ENCODE measurements at regions not wholly inside any gene's neighbourhood (a gene's known extent, or its start where the extent isn't known, plus 50 kb on each side); places are given as distances from the start of the nearest gene placed in this dataset.

DNA sequence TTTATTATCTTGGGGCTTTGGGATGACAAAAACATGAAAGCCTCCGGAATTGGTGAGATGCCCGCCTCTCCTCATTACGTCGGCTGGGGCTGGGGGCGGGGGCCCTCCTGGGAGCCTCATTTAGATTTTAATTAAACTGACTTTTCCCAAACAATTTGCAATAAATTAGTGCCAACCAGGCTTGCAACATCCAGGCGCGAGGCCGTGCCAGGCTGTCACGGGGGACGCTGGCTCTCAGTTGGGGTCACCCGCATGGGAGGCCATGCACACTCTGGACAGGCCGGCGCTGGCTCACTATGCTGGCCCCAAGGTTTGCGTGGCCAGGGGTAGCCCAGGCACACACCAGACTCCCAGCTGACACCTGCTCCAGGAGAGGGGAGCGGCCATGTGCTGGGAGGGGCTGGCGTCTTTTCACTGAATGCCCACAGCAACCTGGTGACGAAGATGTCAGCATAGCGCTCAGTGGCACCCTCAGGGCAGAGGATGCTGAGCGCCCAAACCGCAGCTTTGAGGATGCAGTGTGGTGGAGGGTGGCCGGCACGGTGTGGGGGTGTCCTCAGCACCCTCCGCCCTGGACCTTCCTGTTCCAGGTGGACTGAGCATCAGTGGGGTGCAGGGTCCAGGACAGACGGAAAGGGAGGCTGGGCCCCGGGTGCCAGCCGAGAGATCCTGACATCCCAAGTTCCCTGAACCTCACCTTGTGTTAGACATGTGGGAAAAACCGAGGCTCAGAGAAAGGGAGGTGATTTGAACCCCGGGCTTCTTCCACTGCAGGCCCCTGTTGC lies 190.8 kb upstream of the C14orf180 start:
- ChIA-PET POLR2A (no interaction called here), CTCF (no interaction called here)
- Histone ChIP-seq H3K4me3 (ENCODE audit: low read depth, low read length) (no peak overlapping the region), H3K4me1 (ENCODE audit: control insufficient read depth, insufficient read depth, low read length) (no peaks in the 10 kb centered on the region), H3K27ac (ENCODE audit: extremely low read depth, low read depth, low read length) (no peak overlapping the region), H3K9me3 (ENCODE audit: control insufficient read depth, insufficient read depth, low read depth, low read length) (no peaks in the 10 kb centered on the region), H3K36me3 (ENCODE audit: control insufficient read depth in 2 of 2, insufficient read depth in 1 of 2, low read length in 2 of 2) (no peaks in the 10 kb centered on the region)
- TF ChIP-seq ZNF16 (tag by site-specific recombination; IDR thresholded peaks at IDR 0.05; ENCODE audit: low read depth) (no peak), SETDB1 (IDR thresholded peaks at IDR 0.05; ENCODE audit: insufficient read length, low read length) (no peak), ZNF366 (tag by site-specific recombination; conservative IDR thresholded peaks at IDR 0.05) (no peak), ZNF423 (tag by site-specific recombination; IDR thresholded peaks at IDR 0.05) (no peak), ZNF248 (tag by site-specific recombination; IDR thresholded peaks at IDR 0.05) (no peak), ZBTB8A (tag by site-specific recombination; IDR thresholded peaks at IDR 0.05) (no peak), GLIS2 (tag by site-specific recombination; IDR thresholded peaks at IDR 0.05) (no peak), KLF9 (tag by site-specific recombination; IDR thresholded peaks at IDR 0.05; ENCODE audit: low read depth) (no peak), MZF1 (tag by site-specific recombination; IDR thresholded peaks at IDR 0.05; ENCODE audit: borderline replicate concordance) (no peak), GFI1B (tag by site-specific recombination; IDR thresholded peaks at IDR 0.05) (no peak), YY1 (tag by site-specific recombination; IDR thresholded peaks at IDR 0.05) (no peak), SALL2 (tag by site-specific recombination; IDR thresholded peaks at IDR 0.05; ENCODE audit: borderline replicate concordance) (no peak), ZNF561 (tag by site-specific recombination; IDR thresholded peaks at IDR 0.05; ENCODE audit: borderline replicate concordance) (no peak), ZNF626 (tag by site-specific recombination; IDR thresholded peaks at IDR 0.05) (no peak), KLF8 (tag by site-specific recombination; IDR thresholded peaks at IDR 0.05) (no peak)
- TF ChIP-seq, protein P1, sequence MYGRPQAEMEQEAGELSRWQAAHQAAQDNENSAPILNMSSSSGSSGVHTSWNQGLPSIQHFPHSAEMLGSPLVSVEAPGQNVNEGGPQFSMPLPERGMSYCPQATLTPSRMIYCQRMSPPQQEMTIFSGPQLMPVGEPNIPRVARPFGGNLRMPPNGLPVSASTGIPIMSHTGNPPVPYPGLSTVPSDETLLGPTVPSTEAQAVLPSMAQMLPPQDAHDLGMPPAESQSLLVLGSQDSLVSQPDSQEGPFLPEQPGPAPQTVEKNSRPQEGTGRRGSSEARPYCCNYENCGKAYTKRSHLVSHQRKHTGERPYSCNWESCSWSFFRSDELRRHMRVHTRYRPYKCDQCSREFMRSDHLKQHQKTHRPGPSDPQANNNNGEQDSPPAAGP (tag by site-specific recombination; IDR thresholded peaks at IDR 0.05): no peak
- TF ChIP-seq, protein P2, sequence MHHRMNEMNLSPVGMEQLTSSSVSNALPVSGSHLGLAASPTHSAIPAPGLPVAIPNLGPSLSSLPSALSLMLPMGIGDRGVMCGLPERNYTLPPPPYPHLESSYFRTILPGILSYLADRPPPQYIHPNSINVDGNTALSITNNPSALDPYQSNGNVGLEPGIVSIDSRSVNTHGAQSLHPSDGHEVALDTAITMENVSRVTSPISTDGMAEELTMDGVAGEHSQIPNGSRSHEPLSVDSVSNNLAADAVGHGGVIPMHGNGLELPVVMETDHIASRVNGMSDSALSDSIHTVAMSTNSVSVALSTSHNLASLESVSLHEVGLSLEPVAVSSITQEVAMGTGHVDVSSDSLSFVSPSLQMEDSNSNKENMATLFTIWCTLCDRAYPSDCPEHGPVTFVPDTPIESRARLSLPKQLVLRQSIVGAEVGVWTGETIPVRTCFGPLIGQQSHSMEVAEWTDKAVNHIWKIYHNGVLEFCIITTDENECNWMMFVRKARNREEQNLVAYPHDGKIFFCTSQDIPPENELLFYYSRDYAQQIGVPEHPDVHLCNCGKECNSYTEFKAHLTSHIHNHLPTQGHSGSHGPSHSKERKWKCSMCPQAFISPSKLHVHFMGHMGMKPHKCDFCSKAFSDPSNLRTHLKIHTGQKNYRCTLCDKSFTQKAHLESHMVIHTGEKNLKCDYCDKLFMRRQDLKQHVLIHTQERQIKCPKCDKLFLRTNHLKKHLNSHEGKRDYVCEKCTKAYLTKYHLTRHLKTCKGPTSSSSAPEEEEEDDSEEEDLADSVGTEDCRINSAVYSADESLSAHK (tag by site-specific recombination; IDR thresholded peaks at IDR 0.05): no peak
- TF ChIP-seq, protein P3, sequence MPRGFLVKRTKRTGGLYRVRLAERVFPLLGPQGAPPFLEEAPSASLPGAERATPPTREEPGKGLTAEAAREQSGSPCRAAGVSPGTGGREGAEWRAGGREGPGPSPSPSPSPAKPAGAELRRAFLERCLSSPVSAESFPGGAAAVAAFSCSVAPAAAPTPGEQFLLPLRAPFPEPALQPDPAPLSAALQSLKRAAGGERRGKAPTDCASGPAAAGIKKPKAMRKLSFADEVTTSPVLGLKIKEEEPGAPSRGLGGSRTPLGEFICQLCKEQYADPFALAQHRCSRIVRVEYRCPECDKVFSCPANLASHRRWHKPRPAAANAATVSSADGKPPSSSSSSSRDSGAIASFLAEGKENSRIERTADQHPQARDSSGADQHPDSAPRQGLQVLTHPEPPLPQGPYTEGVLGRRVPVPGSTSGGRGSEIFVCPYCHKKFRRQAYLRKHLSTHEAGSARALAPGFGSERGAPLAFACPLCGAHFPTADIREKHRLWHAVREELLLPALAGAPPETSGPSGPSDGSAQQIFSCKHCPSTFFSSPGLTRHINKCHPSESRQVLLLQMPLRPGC (tag by site-specific recombination; IDR thresholded peaks at IDR 0.05): no peak
- TF ChIP-seq, protein P4, sequence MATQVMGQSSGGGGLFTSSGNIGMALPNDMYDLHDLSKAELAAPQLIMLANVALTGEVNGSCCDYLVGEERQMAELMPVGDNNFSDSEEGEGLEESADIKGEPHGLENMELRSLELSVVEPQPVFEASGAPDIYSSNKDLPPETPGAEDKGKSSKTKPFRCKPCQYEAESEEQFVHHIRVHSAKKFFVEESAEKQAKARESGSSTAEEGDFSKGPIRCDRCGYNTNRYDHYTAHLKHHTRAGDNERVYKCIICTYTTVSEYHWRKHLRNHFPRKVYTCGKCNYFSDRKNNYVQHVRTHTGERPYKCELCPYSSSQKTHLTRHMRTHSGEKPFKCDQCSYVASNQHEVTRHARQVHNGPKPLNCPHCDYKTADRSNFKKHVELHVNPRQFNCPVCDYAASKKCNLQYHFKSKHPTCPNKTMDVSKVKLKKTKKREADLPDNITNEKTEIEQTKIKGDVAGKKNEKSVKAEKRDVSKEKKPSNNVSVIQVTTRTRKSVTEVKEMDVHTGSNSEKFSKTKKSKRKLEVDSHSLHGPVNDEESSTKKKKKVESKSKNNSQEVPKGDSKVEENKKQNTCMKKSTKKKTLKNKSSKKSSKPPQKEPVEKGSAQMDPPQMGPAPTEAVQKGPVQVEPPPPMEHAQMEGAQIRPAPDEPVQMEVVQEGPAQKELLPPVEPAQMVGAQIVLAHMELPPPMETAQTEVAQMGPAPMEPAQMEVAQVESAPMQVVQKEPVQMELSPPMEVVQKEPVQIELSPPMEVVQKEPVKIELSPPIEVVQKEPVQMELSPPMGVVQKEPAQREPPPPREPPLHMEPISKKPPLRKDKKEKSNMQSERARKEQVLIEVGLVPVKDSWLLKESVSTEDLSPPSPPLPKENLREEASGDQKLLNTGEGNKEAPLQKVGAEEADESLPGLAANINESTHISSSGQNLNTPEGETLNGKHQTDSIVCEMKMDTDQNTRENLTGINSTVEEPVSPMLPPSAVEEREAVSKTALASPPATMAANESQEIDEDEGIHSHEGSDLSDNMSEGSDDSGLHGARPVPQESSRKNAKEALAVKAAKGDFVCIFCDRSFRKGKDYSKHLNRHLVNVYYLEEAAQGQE (tag by site-specific recombination; IDR thresholded peaks at IDR 0.05): no peak

Measured in HEK293 (cell line).